ENCODE measurements at regions not wholly inside any gene's neighbourhood (a gene's known extent, or its start where the extent isn't known, plus 50 kb on each side); places are given as distances from the start of the nearest gene placed in this dataset.

GRCh38 chr10:10389182-10389581 is 628.5 kb upstream of the CELF2 start:
- TF ChIP-seq POLR2AphosphoS5 (IDR thresholded peaks at IDR 0.05; ENCODE audit: low read depth), result no peak
- TF ChIP-seq, protein P1, sequence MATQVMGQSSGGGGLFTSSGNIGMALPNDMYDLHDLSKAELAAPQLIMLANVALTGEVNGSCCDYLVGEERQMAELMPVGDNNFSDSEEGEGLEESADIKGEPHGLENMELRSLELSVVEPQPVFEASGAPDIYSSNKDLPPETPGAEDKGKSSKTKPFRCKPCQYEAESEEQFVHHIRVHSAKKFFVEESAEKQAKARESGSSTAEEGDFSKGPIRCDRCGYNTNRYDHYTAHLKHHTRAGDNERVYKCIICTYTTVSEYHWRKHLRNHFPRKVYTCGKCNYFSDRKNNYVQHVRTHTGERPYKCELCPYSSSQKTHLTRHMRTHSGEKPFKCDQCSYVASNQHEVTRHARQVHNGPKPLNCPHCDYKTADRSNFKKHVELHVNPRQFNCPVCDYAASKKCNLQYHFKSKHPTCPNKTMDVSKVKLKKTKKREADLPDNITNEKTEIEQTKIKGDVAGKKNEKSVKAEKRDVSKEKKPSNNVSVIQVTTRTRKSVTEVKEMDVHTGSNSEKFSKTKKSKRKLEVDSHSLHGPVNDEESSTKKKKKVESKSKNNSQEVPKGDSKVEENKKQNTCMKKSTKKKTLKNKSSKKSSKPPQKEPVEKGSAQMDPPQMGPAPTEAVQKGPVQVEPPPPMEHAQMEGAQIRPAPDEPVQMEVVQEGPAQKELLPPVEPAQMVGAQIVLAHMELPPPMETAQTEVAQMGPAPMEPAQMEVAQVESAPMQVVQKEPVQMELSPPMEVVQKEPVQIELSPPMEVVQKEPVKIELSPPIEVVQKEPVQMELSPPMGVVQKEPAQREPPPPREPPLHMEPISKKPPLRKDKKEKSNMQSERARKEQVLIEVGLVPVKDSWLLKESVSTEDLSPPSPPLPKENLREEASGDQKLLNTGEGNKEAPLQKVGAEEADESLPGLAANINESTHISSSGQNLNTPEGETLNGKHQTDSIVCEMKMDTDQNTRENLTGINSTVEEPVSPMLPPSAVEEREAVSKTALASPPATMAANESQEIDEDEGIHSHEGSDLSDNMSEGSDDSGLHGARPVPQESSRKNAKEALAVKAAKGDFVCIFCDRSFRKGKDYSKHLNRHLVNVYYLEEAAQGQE (IDR thresholded peaks at IDR 0.05; ENCODE audit: insufficient replicate concordance, low read depth), result no peak
- no peak for TF ChIP-seq CTCF (IDR thresholded peaks at IDR 0.05; ENCODE audit: insufficient read depth, low read length)
- TF ChIP-seq GABPA (IDR thresholded peaks at IDR 0.05; ENCODE audit: low read depth), result no peak

Measured in HL-60 (cell line).